ENCODE measurements at regions not wholly inside any gene's neighbourhood (a gene's known extent, or its start where the extent isn't known, plus 50 kb on each side); places are given as distances from the start of the nearest gene placed in this dataset.

GRCh38 chr4:165718660-165719059, 154.4 kb upstream of the TLL1 start:
- Histone ChIP-seq H3K27ac (ENCODE audit: insufficient read depth, low read length) (no peak overlapping the region), H3K9me3 (ENCODE audit: control insufficient read depth, insufficient read depth, low read depth, low read length) (no peaks in the 10 kb centered on the region), H3K79me2 (ENCODE audit: control insufficient read depth, insufficient read depth, low read length) (no peaks in the 10 kb centered on the region), H3K36me3 (ENCODE audit: control insufficient read depth, insufficient read depth, low read length) (no peaks in the 10 kb centered on the region), H3K4me1 (ENCODE audit: control insufficient read depth, extremely low read depth, insufficient read depth, low read length) (no peaks in the 10 kb centered on the region), H3K4me2 (ENCODE audit: extremely low read depth, insufficient read depth, low read length) (no peak overlapping the region), H3K9ac (ENCODE audit: insufficient read depth, low read length) (no peak overlapping the region), H2AFZ (ENCODE audit: low read length) (no peak overlapping the region), H4K20me1 (ENCODE audit: control insufficient read depth, extremely low read depth, insufficient read depth, low read length) (no peaks in the 10 kb centered on the region), H3K27me3 (ENCODE audit: control insufficient read depth, insufficient read depth, low read length) (no peaks in the 10 kb centered on the region), H3K4me3 (replicated peaks in 1 of 4; ENCODE audit: control extremely low read depth in 1 of 4, insufficient read depth in 1 of 4, low read depth in 3 of 4, low read length in 4 of 4) (no peak overlapping the region)
- no peak for TF ChIP-seq CTCF (conservative IDR thresholded peaks at IDR 0.05 in 1 of 2, IDR thresholded peaks at IDR 0.05 in 1 of 2; ENCODE audit: low read depth in 1 of 2, low read length in 2 of 2)
- no peak for TF ChIP-seq EZH2 (IDR thresholded peaks at IDR 0.05; ENCODE audit: low read length, missing control alignments)
- DNase-seq (ENCODE audit: low read depth in 2 of 2): no peak

GRCh38 chr4:165720411-165721082, 152.5 kb upstream of the TLL1 start:
- H3K27me3 ChIP-seq (ENCODE audit: control insufficient read depth, insufficient read depth, low read length): no peaks in the 10 kb centered on the region
- H3K9ac ChIP-seq (ENCODE audit: insufficient read depth, low read length): no peak overlapping the region
- H3K4me2 ChIP-seq (ENCODE audit: extremely low read depth, insufficient read depth, low read length): no peak overlapping the region
- no peak overlapping the region for H3K4me3 ChIP-seq (replicated peaks in 1 of 4; ENCODE audit: control extremely low read depth in 1 of 4, insufficient read depth in 1 of 4, low read depth in 3 of 4, low read length in 4 of 4)
- H4K20me1 ChIP-seq (ENCODE audit: control insufficient read depth, extremely low read depth, insufficient read depth, low read length): no peaks in the 10 kb centered on the region
- no peaks in the 10 kb centered on the region for H3K79me2 ChIP-seq (ENCODE audit: control insufficient read depth, insufficient read depth, low read length)
- H2AFZ ChIP-seq (ENCODE audit: low read length): no peak overlapping the region
- no peaks in the 10 kb centered on the region for H3K36me3 ChIP-seq (ENCODE audit: control insufficient read depth, insufficient read depth, low read length)
- no peaks in the 10 kb centered on the region for H3K9me3 ChIP-seq (ENCODE audit: control insufficient read depth, insufficient read depth, low read depth, low read length)
- no peak for TF ChIP-seq CTCF (conservative IDR thresholded peaks at IDR 0.05 in 1 of 2, IDR thresholded peaks at IDR 0.05 in 1 of 2; ENCODE audit: low read depth in 1 of 2, low read length in 2 of 2)
- TF ChIP-seq EZH2 (IDR thresholded peaks at IDR 0.05; ENCODE audit: low read length, missing control alignments): no peak
- no peaks in the 10 kb centered on the region for H3K4me1 ChIP-seq (ENCODE audit: control insufficient read depth, extremely low read depth, insufficient read depth, low read length)
- no peak for DNase-seq (ENCODE audit: low read depth in 2 of 2)
- H3K27ac ChIP-seq (ENCODE audit: insufficient read depth, low read length): no peak overlapping the region

- Histone ChIP-seq H3K36me3 (ENCODE audit: control insufficient read depth, insufficient read depth, low read length) (no peaks in the 10 kb centered on the region), H3K4me1 (ENCODE audit: control insufficient read depth, extremely low read depth, insufficient read depth, low read length) (no peaks in the 10 kb centered on the region), H3K9me3 (ENCODE audit: control insufficient read depth, insufficient read depth, low read depth, low read length) (no peaks in the 10 kb centered on the region), H3K79me2 (ENCODE audit: control insufficient read depth, insufficient read depth, low read length) (no peaks in the 10 kb centered on the region), H2AFZ (ENCODE audit: low read length) (no peak overlapping the region), H4K20me1 (ENCODE audit: control insufficient read depth, extremely low read depth, insufficient read depth, low read length) (no peaks in the 10 kb centered on the region), H3K9ac (ENCODE audit: insufficient read depth, low read length) (no peak overlapping the region), H3K4me2 (ENCODE audit: extremely low read depth, insufficient read depth, low read length) (no peak overlapping the region), H3K27me3 (ENCODE audit: control insufficient read depth, insufficient read depth, low read length) (no peaks in the 10 kb centered on the region), H3K4me3 (replicated peaks in 1 of 4; ENCODE audit: control extremely low read depth in 1 of 4, insufficient read depth in 1 of 4, low read depth in 3 of 4, low read length in 4 of 4) (no peak overlapping the region), H3K27ac (ENCODE audit: insufficient read depth, low read length) (no peak overlapping the region)
- TF ChIP-seq EZH2 (IDR thresholded peaks at IDR 0.05; ENCODE audit: low read length, missing control alignments): no peak
- TF ChIP-seq CTCF (conservative IDR thresholded peaks at IDR 0.05 in 1 of 2, IDR thresholded peaks at IDR 0.05 in 1 of 2; ENCODE audit: low read depth in 1 of 2, low read length in 2 of 2): no peak
- no peak for DNase-seq (ENCODE audit: low read depth in 2 of 2)
These were observed 151.2 kb upstream of the TLL1 start for GRCh38 chr4:165721815-165722214.

Measured in fibroblast of lung (primary cell).